HUES48 (cell line): ENCODE measurements at regions not wholly inside any gene's neighbourhood (a gene's known extent, or its start where the extent isn't known, plus 50 kb on each side); places are given as distances from the start of the nearest gene placed in this dataset.

Experiments
- H3K27ac ChIP-seq: one replicate; pipeline ENCODE4 v1.7.0; 2013; ENCODE audit warnings: low read depth, low read length, inconsistent platforms
- H3K27me3 ChIP-seq: 2 replicates; pipeline ENCODE4 v1.6.1; 2013; ENCODE audit warnings: mild to moderate bottlenecking, low read length; ENCODE audit not compliant: control insufficient read depth, insufficient read depth
- H3K36me3 ChIP-seq: 2 replicates; pipeline ENCODE4 v1.6.1; 2013; ENCODE audit warnings: low read length; ENCODE audit not compliant: control insufficient read depth, insufficient read depth
- H3K4me1 ChIP-seq: 2 replicates; pipeline ENCODE4 v1.6.1; 2013; ENCODE audit warnings: mild to moderate bottlenecking, low read length; ENCODE audit not compliant: control insufficient read depth, insufficient read depth
- H3K4me3 ChIP-seq: 2 replicates; pipeline ENCODE4 v1.5.1; 2013; ENCODE audit warnings: mild to moderate bottlenecking, low read depth, low read length
- H3K9ac ChIP-seq: 2 replicates; pipeline ENCODE4 v1.6.1; 2013; ENCODE audit warnings: mild to moderate bottlenecking, low read depth, low read length, moderate library complexity
- H3K9me3 ChIP-seq: 2 replicates; pipeline ENCODE4 v1.6.1; 2013; ENCODE audit warnings: low read length; ENCODE audit not compliant: control insufficient read depth, insufficient read depth

DNA sequence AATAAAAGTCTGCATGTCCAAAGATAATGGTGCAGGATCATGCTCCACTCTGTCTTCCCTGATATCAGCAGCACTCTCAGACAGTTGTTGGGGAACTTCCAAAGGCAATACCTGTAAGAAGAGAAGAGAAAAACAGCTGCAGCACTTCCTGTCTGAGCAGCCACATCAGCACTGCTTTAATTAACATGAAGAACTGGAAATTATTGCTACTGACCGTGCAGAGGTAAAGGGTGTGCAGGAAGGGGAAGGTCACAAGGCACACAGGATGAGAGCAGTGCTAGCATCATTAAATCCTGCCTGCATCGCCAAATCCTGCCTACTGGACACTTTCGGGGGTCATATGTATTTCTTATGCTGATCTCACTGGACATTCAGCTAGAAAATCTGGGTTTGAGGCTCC, 379.0 kb downstream of the LMX1A start:
- peaks cover 29% of the 10 kb centered on the region for H3K27me3 ChIP-seq
- H3K27ac ChIP-seq = no peak overlapping the region
- no peak overlapping the region for H3K4me3 ChIP-seq
- H3K9me3 ChIP-seq = no peaks in the 10 kb centered on the region
- H3K9ac ChIP-seq = no peak overlapping the region
- H3K36me3 ChIP-seq = no peaks in the 10 kb centered on the region
- no peaks in the 10 kb centered on the region for H3K4me1 ChIP-seq

DNA sequence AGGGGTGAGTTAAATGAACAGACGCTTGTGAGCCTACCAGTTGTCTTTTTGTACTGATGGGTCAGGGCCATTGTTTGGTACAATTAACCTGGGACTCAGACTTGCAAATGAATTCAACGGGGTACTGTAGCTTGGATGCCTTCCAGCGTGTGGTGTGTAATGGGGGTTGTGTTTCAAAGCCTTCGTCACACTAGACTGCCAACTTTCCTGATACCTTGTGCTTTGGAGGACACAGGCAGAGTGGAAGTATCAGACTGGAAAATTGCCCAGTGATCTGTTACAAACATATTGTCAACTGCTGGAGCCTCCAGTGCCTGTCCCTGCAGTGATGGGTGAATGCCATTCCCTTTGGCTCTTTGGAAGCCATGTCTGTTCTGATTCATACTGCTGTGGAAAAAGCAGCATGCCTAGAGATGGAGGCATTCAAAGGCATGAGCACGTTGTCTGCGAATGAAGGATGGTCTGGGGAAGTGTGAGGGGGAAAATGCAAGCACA, 384.5 kb downstream of the LMX1A start:
- H3K4me1 ChIP-seq = peaks cover 4% of the 10 kb centered on the region; the same call in 1 of the 2 replicates
- no peaks in the 10 kb centered on the region for H3K9me3 ChIP-seq
- no peaks in the 10 kb centered on the region for H3K36me3 ChIP-seq
- no peak overlapping the region for H3K9ac ChIP-seq
- H3K27me3 ChIP-seq = no peaks in the 10 kb centered on the region
- H3K4me3 ChIP-seq = no peak overlapping the region
- no peak overlapping the region for H3K27ac ChIP-seq

DNA sequence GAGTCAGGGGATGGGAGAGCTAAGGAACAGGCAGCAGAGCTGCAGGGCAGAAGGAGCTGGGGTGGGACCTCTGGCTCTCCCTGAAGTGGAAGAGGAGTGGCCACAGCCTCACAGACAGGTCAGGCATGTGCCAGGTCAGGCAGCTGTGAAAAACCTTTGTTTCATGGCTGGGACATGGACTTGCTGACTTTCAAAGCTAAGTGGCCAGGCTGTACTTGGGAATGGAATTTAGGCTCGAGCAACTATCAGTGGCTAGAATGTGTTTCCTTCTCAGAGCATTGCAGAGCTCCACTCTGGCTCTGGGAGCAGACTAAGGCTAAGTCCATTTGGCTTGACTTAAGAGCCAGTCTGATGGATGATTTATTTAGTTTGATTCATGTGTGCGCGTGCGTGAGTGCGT, 385.1 kb downstream of the LMX1A start:
- Histone ChIP-seq H3K4me3 (no peak overlapping the region), H3K27ac (no peak overlapping the region), H3K9me3 (no peaks in the 10 kb centered on the region), H3K9ac (no peak overlapping the region), H3K27me3 (no peaks in the 10 kb centered on the region), H3K36me3 (no peaks in the 10 kb centered on the region), H3K4me1 (peaks cover 4% of the 10 kb centered on the region; the same call in 1 of the 2 replicates)

DNA sequence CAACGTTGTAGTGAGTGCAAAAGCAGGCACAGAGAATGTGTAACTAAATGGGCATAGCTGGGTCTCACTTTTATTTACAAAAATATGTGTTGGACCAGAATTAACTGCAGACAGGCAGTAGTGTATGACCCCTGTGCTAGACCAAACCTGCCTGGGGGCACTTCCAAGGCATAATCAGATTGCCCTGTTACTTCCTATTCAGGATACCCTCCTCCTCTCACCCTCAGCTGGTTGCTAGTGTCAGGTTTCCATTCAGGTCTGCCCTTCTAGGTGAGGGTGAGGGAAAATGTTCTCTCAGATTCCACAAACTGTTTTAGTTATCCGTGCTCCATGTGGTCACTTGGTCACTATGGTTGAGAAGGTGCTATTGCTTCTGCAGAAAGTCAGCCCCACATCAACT, 387.3 kb downstream of the LMX1A start:
- Histone ChIP-seq H3K27ac (no peak overlapping the region), H3K27me3 (no peaks in the 10 kb centered on the region), H3K4me3 (no peak overlapping the region), H3K4me1 (peaks cover 4% of the 10 kb centered on the region; the same call in 1 of the 2 replicates), H3K36me3 (no peaks in the 10 kb centered on the region), H3K9me3 (no peaks in the 10 kb centered on the region), H3K9ac (no peak overlapping the region)

DNA sequence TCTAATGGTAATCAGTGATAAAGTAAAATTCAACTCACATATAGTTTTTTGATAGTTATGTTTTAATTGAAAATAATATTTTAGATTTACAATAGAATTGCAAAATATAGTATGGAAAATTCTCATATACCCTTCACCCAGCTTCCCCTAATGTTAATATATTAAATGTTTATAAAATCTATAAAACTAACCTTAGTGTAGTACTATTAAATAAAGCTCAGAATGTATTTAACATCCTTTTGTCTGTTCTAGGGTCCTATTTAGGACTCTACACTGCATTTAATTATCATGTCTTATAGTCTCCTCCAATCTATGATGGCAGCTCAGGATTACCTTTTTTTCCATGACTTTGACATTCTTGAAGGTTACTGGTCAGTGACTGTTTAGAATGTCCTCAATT, 389.2 kb downstream of the LMX1A start:
- Histone ChIP-seq H3K36me3 (no peaks in the 10 kb centered on the region), H3K27me3 (no peaks in the 10 kb centered on the region), H3K9me3 (no peaks in the 10 kb centered on the region), H3K27ac (no peak overlapping the region), H3K4me3 (no peak overlapping the region), H3K4me1 (peaks cover 4% of the 10 kb centered on the region; the same call in 1 of the 2 replicates), H3K9ac (no peak overlapping the region)

DNA sequence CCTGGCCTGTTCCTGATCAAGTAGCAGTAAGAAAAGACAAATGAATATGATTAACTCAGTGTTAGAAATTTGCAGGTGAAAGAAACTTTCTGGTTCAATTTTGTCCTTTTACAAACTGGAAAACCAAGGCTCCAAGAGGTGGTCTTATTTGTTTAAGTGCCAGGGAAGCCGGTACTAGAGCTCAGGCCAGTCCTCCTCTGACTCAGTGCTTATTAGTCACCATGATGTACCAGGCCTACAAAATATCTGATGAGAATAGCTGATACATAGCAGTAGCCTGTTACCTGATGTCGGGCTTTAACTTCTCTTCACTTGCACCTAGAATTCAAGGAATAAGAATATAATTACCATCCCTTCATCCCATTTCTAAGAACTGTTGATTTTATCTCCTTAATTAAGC, 394.8 kb downstream of the LMX1A start:
- no peak overlapping the region for H3K9ac ChIP-seq

DNA sequence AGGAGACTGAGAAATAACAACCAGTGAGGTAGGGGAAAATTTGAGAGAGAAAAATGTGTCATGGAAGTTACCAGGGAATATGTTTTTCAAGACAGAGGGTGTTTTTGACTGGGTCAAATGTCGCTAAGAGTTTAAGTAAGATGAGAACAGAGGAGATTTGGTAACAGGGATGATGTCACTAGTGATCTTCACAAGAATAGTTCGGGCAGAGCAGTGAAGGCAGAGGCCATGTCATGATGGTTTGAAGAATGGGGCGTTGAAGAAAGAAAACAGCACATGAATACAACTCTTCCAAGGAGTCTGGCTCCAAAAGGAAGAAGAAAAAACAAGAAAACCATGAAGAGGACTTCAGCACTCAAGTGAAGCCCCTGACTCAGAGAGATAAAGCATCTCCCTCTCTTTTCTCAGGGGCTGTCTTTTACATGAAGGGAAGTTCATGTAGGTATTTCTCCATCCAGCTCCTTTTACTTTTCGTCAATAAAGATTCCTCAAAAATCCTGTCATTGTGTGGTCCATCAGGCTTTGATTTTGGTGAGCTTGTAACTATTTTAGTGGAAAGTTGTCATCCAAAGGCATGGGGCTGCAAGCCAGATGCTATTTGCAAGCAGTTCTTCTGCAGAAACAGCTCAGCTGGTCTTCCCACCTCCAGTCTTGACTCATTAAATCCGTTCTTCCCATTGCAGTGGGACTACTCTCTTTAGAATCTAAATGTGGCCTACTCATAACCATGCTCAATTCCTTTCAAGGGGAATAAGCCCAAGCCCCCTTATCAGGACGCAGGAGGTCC, 397.3 kb downstream of the LMX1A start:
- no peak overlapping the region for H3K4me3 ChIP-seq
- H3K36me3 ChIP-seq = no peaks in the 10 kb centered on the region
- H3K4me1 ChIP-seq = no peaks in the 10 kb centered on the region
- no peaks in the 10 kb centered on the region for H3K9me3 ChIP-seq
- H3K27ac ChIP-seq = no peak overlapping the region
- no peaks in the 10 kb centered on the region for H3K27me3 ChIP-seq
- no peak overlapping the region for H3K9ac ChIP-seq

More for the DNA sequence above, 394.8 kb downstream of the LMX1A start:
- Histone ChIP-seq H3K4me3 (no peak overlapping the region), H3K9me3 (no peaks in the 10 kb centered on the region), H3K27me3 (no peaks in the 10 kb centered on the region), H3K4me1 (no peaks in the 10 kb centered on the region), H3K27ac (no peak overlapping the region), H3K36me3 (no peaks in the 10 kb centered on the region)

DNA sequence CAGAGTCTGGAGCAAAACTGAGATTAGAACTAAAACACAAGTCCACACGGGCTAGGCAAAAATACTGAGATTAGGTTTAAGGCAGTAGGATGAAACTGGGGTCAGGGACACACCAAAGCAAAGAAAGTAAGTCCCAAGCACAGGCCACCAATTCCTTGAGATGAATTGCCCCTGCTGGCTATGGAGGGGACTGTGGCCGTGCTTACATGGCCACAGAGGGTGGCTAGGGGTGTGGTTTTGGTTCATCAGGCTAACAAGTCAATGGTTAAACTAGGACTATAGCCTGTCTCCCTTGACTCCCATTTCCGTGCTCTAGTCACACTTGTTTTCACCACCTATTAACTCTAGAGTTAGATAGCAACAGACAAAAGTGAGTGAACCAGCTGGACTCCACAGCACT, 394.8 kb downstream of the PBX1 start:
- Histone ChIP-seq H3K9ac (no peak overlapping the region), H3K27me3 (no peaks in the 10 kb centered on the region), H3K4me3 (no peak overlapping the region), H3K36me3 (no peaks in the 10 kb centered on the region), H3K4me1 (peaks cover 10% of the 10 kb centered on the region; the same call in 1 of the 2 replicates), H3K27ac (no peak overlapping the region), H3K9me3 (no peaks in the 10 kb centered on the region)

DNA sequence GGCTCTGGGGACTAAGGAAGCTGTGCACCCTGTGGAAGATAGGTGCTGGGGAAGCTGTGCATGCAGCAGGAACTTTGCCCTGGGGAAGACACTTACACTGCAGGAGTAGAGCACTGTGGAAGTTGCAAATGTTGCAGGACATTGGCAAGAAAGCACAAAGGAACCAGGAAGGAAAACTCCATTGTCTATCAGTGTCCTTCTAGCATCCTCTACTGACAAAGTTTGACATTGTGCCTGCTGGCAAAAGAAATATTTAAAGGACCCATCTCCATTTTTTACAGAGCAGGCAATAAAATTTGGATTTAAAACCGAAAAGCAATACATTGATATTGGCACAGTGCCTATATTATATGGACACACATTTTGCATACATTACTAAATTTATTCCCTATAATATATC, 394.1 kb downstream of the PBX1 start:
- H3K36me3 ChIP-seq = no peaks in the 10 kb centered on the region
- no peak overlapping the region for H3K4me3 ChIP-seq
- 0 out of 2 replicates have a peak, but pooled peaks cover 7% of the 10 kb centered on the region for H3K9me3 ChIP-seq
- H3K9ac ChIP-seq = no peak overlapping the region
- peaks cover 10% of the 10 kb centered on the region; the same call in 1 of the 2 replicates for H3K4me1 ChIP-seq
- H3K27ac ChIP-seq = no peak overlapping the region
- H3K27me3 ChIP-seq = no peaks in the 10 kb centered on the region

DNA sequence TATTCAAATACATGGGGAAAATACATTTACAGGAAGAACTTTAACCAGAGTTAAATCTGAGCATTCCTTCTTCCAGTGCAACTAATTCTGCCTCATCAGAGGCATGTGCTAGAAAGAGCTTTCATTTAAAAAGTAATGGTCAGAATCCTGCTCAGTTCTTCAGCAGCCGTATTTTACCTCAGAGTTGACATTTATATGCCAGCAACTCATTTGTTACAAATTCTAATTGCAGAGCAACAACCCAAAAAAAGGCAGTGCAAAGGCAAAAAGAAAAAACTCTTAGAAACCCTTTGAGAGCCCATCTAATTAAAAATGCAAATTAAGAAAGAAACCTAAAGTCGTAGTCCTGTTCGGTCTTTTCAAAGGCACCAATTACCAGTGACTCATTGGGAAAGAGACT, 392.5 kb downstream of the PBX1 start:
- Histone ChIP-seq H3K27me3 (no peaks in the 10 kb centered on the region), H3K9me3 (0 out of 2 replicates have a peak, but pooled peaks cover 10% of the 10 kb centered on the region), H3K4me1 (peaks cover 10% of the 10 kb centered on the region; the same call in 1 of the 2 replicates), H3K36me3 (no peaks in the 10 kb centered on the region), H3K27ac (no peak overlapping the region), H3K9ac (no peak overlapping the region), H3K4me3 (no peak overlapping the region)

DNA sequence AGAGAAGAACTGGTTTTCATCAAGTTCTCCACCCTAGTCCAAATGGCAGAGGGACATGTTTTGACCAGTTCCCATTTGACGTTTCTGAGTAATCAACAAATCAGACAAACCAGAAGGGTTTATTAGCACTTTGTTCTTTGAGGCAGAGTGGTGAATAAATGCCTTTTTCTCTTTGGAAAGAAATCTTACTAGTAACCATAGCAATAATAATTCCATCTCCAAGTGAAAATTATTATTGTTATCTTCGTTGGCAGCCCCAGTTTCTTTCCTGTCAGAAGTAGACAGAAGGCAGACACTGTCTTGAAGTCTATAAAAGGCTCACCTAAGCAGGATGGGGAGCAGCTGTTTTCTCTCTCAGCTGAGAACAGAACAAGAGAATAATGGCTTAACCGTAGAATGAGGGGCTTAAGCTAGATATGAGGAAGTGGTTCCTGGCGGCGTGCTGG, 391.6 kb downstream of the PBX1 start:
- H3K36me3 ChIP-seq = no peaks in the 10 kb centered on the region

More for the DNA sequence above, 391.6 kb downstream of the PBX1 start:
- H3K9me3 ChIP-seq = 0 out of 2 replicates have a peak, but pooled peaks cover 10% of the 10 kb centered on the region
- H3K4me1 ChIP-seq = peaks cover 10% of the 10 kb centered on the region; the same call in 1 of the 2 replicates
- no peaks in the 10 kb centered on the region for H3K27me3 ChIP-seq
- H3K4me3 ChIP-seq = no peak overlapping the region
- no peak overlapping the region for H3K27ac ChIP-seq
- H3K9ac ChIP-seq = no peak overlapping the region
